ENCODE measurements at regions not wholly inside any gene's neighbourhood (a gene's known extent, or its start where the extent isn't known, plus 50 kb on each side); places are given as distances from the start of the nearest gene placed in this dataset.

DNA sequence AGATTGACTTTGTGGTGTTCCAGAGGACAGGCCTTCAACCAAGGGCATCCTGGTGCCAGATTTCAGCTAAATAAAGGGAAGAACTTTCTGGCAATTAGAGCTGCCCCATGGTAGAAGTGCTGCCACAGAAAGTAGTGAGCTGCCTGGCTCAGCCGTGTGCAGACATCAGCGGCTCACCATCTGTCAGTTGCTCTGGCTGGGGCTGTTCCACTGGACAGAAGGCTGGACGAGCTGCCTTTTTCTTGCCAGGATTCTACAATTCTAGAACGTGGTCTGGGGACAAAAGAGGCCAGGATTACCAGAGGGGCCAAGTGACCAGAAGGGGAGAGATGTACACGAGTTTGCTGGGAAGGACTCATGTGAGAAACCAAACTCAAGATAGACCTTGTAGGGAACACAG, 107.0 kb upstream of the RPL38 start:
- no peak for TF ChIP-seq EZH2 (IDR thresholded peaks at IDR 0.05; ENCODE audit: borderline replicate concordance, low read length)
- TF ChIP-seq, protein P1, sequence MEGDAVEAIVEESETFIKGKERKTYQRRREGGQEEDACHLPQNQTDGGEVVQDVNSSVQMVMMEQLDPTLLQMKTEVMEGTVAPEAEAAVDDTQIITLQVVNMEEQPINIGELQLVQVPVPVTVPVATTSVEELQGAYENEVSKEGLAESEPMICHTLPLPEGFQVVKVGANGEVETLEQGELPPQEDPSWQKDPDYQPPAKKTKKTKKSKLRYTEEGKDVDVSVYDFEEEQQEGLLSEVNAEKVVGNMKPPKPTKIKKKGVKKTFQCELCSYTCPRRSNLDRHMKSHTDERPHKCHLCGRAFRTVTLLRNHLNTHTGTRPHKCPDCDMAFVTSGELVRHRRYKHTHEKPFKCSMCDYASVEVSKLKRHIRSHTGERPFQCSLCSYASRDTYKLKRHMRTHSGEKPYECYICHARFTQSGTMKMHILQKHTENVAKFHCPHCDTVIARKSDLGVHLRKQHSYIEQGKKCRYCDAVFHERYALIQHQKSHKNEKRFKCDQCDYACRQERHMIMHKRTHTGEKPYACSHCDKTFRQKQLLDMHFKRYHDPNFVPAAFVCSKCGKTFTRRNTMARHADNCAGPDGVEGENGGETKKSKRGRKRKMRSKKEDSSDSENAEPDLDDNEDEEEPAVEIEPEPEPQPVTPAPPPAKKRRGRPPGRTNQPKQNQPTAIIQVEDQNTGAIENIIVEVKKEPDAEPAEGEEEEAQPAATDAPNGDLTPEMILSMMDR (IDR thresholded peaks at IDR 0.05; ENCODE audit: low read length), result no peak
- Histone ChIP-seq H3K27ac (ENCODE audit: low read depth, low read length, poor library complexity, severe bottlenecking) (no peak overlapping the region), H3K4me1 (ENCODE audit: insufficient read depth, low read length, severe bottlenecking) (no peaks in the 10 kb centered on the region), H3F3A (ENCODE audit: insufficient read depth, low read length) (no peaks in the 10 kb centered on the region), H4K20me1 (ENCODE audit: insufficient read depth, low read length) (no peaks in the 10 kb centered on the region), H3K9ac (ENCODE audit: low read length) (no peak overlapping the region), H3K27me3 (ENCODE audit: insufficient read depth, low read length) (no peaks in the 10 kb centered on the region), H3K4me2 (ENCODE audit: low read length) (no peak overlapping the region), H3K9me2 (ENCODE audit: low read depth, low read length) (no peaks in the 10 kb centered on the region), H3K4me3 (ENCODE audit: low read depth, low read length, poor library complexity, severe bottlenecking) (no peak overlapping the region), H3K36me3 (ENCODE audit: insufficient read depth, low read length) (no peaks in the 10 kb centered on the region), H3K9me3 (ENCODE audit: low read length) (no peaks in the 10 kb centered on the region), H2AFZ (ENCODE audit: low read length) (no peak overlapping the region), H3K79me2 (ENCODE audit: insufficient read depth, low read length) (no peaks in the 10 kb centered on the region)

DNA sequence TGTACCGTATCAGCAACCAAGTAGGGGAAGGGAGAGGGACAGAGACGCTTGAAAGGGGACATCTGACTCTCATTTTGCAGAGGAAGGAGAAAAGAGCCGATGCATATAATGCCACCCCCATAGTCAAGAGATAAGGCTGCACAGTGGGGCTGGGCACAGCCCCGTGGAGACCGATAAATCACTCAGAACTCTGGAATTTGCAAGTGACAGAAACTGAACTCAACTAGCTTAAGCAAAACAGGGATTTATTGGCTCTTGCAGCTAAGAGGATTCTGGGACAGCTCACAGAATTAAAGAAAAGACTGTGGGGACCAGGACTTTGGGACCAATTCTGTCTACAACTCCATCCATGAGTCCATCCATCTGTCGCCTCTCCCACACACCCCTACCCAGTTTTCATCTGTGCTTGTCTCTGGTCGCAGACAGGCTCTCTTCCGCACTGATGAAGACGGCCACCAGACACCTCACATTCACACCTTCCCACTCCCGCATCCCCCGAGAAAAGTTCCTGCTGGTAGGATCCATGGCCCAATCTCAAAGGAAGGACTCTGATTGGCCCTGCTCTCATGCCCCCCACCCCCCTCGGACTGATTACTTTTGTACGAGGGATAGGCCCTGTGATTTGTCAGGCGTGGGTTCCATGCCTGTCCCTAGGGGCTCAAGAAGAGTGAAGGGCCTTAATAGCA, 105.9 kb upstream of the RPL38 start:
- Histone ChIP-seq H3K36me3 (ENCODE audit: insufficient read depth, low read length) (no peaks in the 10 kb centered on the region), H3K27me3 (ENCODE audit: insufficient read depth, low read length) (no peaks in the 10 kb centered on the region), H3K27ac (ENCODE audit: low read depth, low read length, poor library complexity, severe bottlenecking) (no peak overlapping the region), H3K9me2 (ENCODE audit: low read depth, low read length) (no peaks in the 10 kb centered on the region), H3K4me1 (ENCODE audit: insufficient read depth, low read length, severe bottlenecking) (no peaks in the 10 kb centered on the region), H3K79me2 (ENCODE audit: insufficient read depth, low read length) (no peaks in the 10 kb centered on the region), H2AFZ (ENCODE audit: low read length) (no peak overlapping the region), H4K20me1 (ENCODE audit: insufficient read depth, low read length) (no peaks in the 10 kb centered on the region), H3K4me3 (ENCODE audit: low read depth, low read length, poor library complexity, severe bottlenecking) (no peak overlapping the region), H3F3A (ENCODE audit: insufficient read depth, low read length) (no peaks in the 10 kb centered on the region), H3K4me2 (ENCODE audit: low read length) (no peak overlapping the region), H3K9me3 (ENCODE audit: low read length) (no peaks in the 10 kb centered on the region), H3K9ac (ENCODE audit: low read length) (no peak overlapping the region)
- TF ChIP-seq EZH2 (IDR thresholded peaks at IDR 0.05; ENCODE audit: borderline replicate concordance, low read length), result no peak
- TF ChIP-seq, protein P1 (IDR thresholded peaks at IDR 0.05; ENCODE audit: low read length), result no peak

DNA sequence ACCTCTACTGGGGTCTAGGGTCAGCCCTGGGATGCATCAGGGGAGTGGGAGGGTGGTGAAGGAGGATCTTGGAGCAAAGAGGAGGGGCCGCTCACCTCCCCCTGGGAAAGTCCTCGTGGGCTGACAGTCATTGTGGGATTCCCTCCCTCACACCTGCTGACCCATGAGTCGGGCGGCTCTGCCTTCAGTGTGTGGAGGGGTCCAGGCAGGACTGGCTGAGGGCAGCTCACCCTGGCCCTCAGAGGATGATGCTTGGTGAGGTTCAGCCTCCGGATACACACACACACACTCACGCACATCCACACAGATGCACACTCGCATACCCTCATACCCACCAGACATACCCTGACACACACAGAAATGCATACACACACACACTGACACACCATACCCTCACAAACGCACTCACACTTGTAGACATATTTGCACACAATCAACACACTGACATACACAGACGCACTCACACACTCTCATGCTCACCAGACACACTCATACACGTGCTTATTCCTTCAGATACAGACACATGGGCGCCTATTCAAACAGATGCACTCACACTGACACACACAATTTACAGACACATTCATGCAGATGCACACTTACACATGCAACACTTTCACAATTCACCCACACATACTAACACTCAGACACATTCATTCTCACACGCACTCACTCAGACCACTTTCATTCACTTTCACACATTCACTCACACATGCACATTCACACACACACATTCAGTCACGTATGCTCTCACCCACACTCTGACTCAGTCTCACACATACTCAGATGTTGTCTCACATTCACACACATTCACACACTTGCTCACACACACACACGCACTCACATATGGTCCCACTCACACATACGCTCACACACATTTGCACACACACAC, 105.1 kb upstream of the RPL38 start:
- Histone ChIP-seq H3K36me3 (ENCODE audit: insufficient read depth, low read length) (no peaks in the 10 kb centered on the region), H3K27me3 (ENCODE audit: insufficient read depth, low read length) (no peaks in the 10 kb centered on the region), H3K79me2 (ENCODE audit: insufficient read depth, low read length) (no peaks in the 10 kb centered on the region), H2AFZ (ENCODE audit: low read length) (no peak overlapping the region), H3K9me3 (ENCODE audit: low read length) (no peaks in the 10 kb centered on the region), H3K9me2 (ENCODE audit: low read depth, low read length) (no peaks in the 10 kb centered on the region), H3K9ac (ENCODE audit: low read length) (no peak overlapping the region), H4K20me1 (ENCODE audit: insufficient read depth, low read length) (no peaks in the 10 kb centered on the region), H3K4me2 (ENCODE audit: low read length) (no peak overlapping the region), H3K27ac (ENCODE audit: low read depth, low read length, poor library complexity, severe bottlenecking) (no peak overlapping the region), H3K4me3 (ENCODE audit: low read depth, low read length, poor library complexity, severe bottlenecking) (no peak overlapping the region), H3F3A (ENCODE audit: insufficient read depth, low read length) (no peaks in the 10 kb centered on the region), H3K4me1 (ENCODE audit: insufficient read depth, low read length, severe bottlenecking) (no peaks in the 10 kb centered on the region)
- TF ChIP-seq EZH2 (IDR thresholded peaks at IDR 0.05; ENCODE audit: borderline replicate concordance, low read length), result no peak
- TF ChIP-seq, protein P1 (IDR thresholded peaks at IDR 0.05; ENCODE audit: low read length), result no peak

All from OCI-LY1 (cell line).